H1 (cell line): ENCODE measurements at regions not wholly inside any gene's neighbourhood (a gene's known extent, or its start where the extent isn't known, plus 50 kb on each side); places are given as distances from the start of the nearest gene placed in this dataset.

Source experiments
- BRCA1 ChIP-seq: IDR thresholded peaks from 2 replicates; pipeline ENCODE4 v1.6.1; 2012; ENCODE audit warnings: low read depth, low read length, improper control_type of control experiment
- CBX5 ChIP-seq: fragments of 300-800, 300-1000 bp; sonication (generic); IDR thresholded peaks from 2 replicates; pipeline ENCODE4 v1.7.1; 2016; ENCODE audit warnings: antibody characterized with exemption, low read length, low read depth
- SRF ChIP-seq: IDR thresholded peaks from 2 replicates; pipeline ENCODE4 v1.6.1; 2011; ENCODE audit warnings: mild to moderate bottlenecking, low read depth, low read length, moderate library complexity
- TF ChIP-seq, protein P1 (sequence below): IDR thresholded peaks from 2 replicates; pipeline ENCODE4 v1.6.1; 2012; ENCODE audit warnings: low read length, inconsistent platforms

DNA sequence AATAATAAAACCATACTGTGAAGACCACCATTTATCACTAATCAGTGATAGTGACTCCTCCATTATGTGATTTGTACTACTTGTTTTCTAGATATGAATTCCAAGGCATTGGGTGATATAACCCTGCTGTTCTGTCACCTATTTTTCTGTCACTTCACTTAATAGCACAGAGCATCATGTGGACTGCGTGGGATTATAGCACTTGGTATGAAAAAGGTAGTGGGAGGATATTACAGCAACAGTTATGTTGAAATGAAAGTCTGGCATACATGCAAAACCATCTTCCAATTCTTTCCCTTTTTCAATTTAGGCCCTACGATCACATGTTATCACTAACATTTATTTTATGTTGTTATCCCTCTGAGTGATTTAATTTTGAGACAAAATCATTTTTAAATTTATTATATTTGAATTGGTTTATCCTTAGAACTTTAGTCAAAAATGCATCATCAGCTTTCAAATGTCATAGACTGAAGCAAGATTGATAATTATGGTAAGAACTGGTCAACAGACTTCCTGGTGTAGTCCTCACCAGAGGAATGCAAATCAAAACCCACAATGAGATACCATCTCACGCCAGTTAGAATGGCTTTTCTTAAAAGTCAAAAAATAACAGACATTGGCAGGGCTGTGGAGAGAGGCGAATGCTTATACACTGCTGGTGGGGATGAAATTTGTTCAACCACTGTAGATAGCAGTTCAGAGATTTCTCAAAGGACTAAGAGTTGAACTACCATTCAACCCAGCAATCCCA lies 242.6 kb downstream of the IKZF2 start (continued):
- TF ChIP-seq, protein P1, sequence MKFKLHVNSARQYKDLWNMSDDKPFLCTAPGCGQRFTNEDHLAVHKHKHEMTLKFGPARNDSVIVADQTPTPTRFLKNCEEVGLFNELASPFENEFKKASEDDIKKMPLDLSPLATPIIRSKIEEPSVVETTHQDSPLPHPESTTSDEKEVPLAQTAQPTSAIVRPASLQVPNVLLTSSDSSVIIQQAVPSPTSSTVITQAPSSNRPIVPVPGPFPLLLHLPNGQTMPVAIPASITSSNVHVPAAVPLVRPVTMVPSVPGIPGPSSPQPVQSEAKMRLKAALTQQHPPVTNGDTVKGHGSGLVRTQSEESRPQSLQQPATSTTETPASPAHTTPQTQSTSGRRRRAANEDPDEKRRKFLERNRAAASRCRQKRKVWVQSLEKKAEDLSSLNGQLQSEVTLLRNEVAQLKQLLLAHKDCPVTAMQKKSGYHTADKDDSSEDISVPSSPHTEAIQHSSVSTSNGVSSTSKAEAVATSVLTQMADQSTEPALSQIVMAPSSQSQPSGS = no peak
- TF ChIP-seq SRF (no peak), CBX5 (no peak), BRCA1 (no peak)
